Daoy (cell line): ENCODE measurements at regions not wholly inside any gene's neighbourhood (a gene's known extent, or its start where the extent isn't known, plus 50 kb on each side); places are given as distances from the start of the nearest gene placed in this dataset.

Source experiments
- DNase-seq: peaks from one replicate; pipeline ENCODE4 v3.0.0-alpha.2; 2015; ENCODE audit warnings: low read depth

- DNase-seq = peak; percentile 67
Measured at GRCh38 chr5:57335092-57335660, 147.4 kb downstream of the ACTBL2 start.

GRCh38 chr5:57334475-57334874 lies 148.1 kb downstream of the ACTBL2 start:
- no peak for DNase-seq

- DNase-seq = no peak
Measured at GRCh38 chr5:57332361-57332760, 150.2 kb downstream of the ACTBL2 start.

GRCh38 chr5:57327561-57328367 lies 153.9 kb downstream of the GPBP1 start:
- peak; percentile 56 for DNase-seq

- no peak for DNase-seq
Measured at GRCh38 chr5:57325678-57326397, 152.0 kb downstream of the GPBP1 start.

GRCh38 chr5:57324861-57325260 lies 151.0 kb downstream of the GPBP1 start:
- no peak for DNase-seq

GRCh38 chr5:57324181-57324580 lies 150.3 kb downstream of the GPBP1 start:
- no peak for DNase-seq

GRCh38 chr5:57320582-57320981 lies 146.7 kb downstream of the GPBP1 start:
- no peak for DNase-seq

GRCh38 chr5:57319628-57320027 lies 145.8 kb downstream of the GPBP1 start:
- DNase-seq = no peak

- no peak for DNase-seq
Measured at GRCh38 chr5:57318251-57318650, 144.4 kb downstream of the GPBP1 start.

GRCh38 chr5:57317341-57317740 lies 143.5 kb downstream of the GPBP1 start:
- DNase-seq = peak; percentile 52

GRCh38 chr5:57316798-57317327 lies 143.0 kb downstream of the GPBP1 start:
- DNase-seq = peak; percentile 93

- no peak for DNase-seq
Measured at GRCh38 chr5:57315941-57316340, 142.1 kb downstream of the GPBP1 start.
